Activated T-helper 1 cell treated with Interleukin-2 at 50 U/mL for 16 hours (primary cell): ENCODE measurements at regions not wholly inside any gene's neighbourhood (a gene's known extent, or its start where the extent isn't known, plus 50 kb on each side); places are given as distances from the start of the nearest gene placed in this dataset.

Source experiments
- DNase-seq: peaks from one replicate; pipeline ENCODE4 v3.0.0-alpha.2; 2020; ENCODE audit warnings: low read depth

- DNase-seq: no peak
Measured at GRCh38 chr20:57896017-57896416, 186.2 kb upstream of the PMEPA1 start.

- DNase-seq: no peak
Measured at GRCh38 chr20:57895161-57895855, 185.5 kb upstream of the PMEPA1 start.

GRCh38 chr20:57894522-57894921 lies 184.7 kb upstream of the PMEPA1 start:
- no peak for DNase-seq

- DNase-seq: no peak
Measured at GRCh38 chr20:57894096-57894495, 184.3 kb upstream of the PMEPA1 start.

GRCh38 chr20:57893366-57893999 lies 183.7 kb upstream of the PMEPA1 start:
- no peak for DNase-seq

- DNase-seq: no peak
Measured at GRCh38 chr20:57892471-57892870, 182.7 kb upstream of the PMEPA1 start.

- no peak for DNase-seq
Measured at GRCh38 chr20:57891014-57891413, 181.2 kb upstream of the PMEPA1 start.

GRCh38 chr20:57890202-57890800 lies 180.5 kb upstream of the PMEPA1 start:
- DNase-seq: no peak

GRCh38 chr20:57888591-57888990 lies 178.8 kb upstream of the PMEPA1 start:
- no peak for DNase-seq

GRCh38 chr20:57884956-57885355 lies 175.1 kb upstream of the PMEPA1 start:
- DNase-seq: no peak

GRCh38 chr20:57883761-57884160 lies 173.9 kb upstream of the PMEPA1 start:
- DNase-seq: no peak

- no peak for DNase-seq
Measured at GRCh38 chr20:57883224-57883623, 173.4 kb upstream of the PMEPA1 start.

GRCh38 chr20:57882451-57883161 lies 172.8 kb upstream of the PMEPA1 start:
- DNase-seq: no peak

- DNase-seq: no peak
Measured at GRCh38 chr20:57881466-57882385, 171.9 kb upstream of the PMEPA1 start.

- no peak for DNase-seq
Measured at GRCh38 chr20:57880571-57880892, 170.7 kb upstream of the PMEPA1 start.

- DNase-seq: no peak
Measured at GRCh38 chr20:57879779-57880570, 170.2 kb upstream of the PMEPA1 start.

- DNase-seq: no peak
Measured at GRCh38 chr20:57879437-57879778, 169.6 kb upstream of the PMEPA1 start.

GRCh38 chr20:57878786-57879424 lies 169.1 kb upstream of the PMEPA1 start:
- no peak for DNase-seq

GRCh38 chr20:57877995-57878394 lies 168.2 kb upstream of the PMEPA1 start:
- DNase-seq: no peak

GRCh38 chr20:57877131-57877824 lies 167.5 kb upstream of the PMEPA1 start:
- no peak for DNase-seq
